ENCODE measurements at regions not wholly inside any gene's neighbourhood (a gene's known extent, or its start where the extent isn't known, plus 50 kb on each side); places are given as distances from the start of the nearest gene placed in this dataset.

DNA sequence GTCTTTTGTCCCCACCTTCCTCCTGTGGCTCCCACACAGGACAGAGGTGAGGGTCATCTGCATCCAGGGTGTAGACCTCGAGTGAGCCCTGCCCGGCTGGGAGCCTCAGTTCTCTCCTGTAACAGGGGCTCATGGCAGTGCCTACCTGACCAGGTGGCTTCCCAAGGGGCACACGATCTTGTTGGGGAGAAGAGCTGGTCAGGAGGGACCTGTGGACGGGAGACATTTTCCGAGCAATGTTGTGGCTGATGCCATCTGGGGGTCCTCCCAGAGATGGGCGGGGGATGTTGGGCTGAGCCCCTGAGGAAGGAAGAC is 51.9 kb downstream of the CEBPB start:
- Mint-ChIP-seq H3K36me3 (no peaks in the 10 kb centered on the region), H3K4me3 (no peak overlapping the region), H3K9me3 (no peaks in the 10 kb centered on the region), H3K27ac (no peak overlapping the region), H3K27me3 (peaks cover 51% of the 10 kb centered on the region), H3K4me1 (no peaks in the 10 kb centered on the region)
- ATAC-seq, result no peak

- Mint-ChIP-seq H3K4me3 (no peak overlapping the region), H3K27ac (no peak overlapping the region), H3K4me1 (no peaks in the 10 kb centered on the region), H3K9me3 (no peaks in the 10 kb centered on the region), H3K36me3 (no peaks in the 10 kb centered on the region), H3K27me3 (peaks cover 53% of the 10 kb centered on the region)
- no peak for ATAC-seq
Observed at GRCh38 chr20:50242863-50243609, 52.4 kb downstream of the CEBPB start.

DNA sequence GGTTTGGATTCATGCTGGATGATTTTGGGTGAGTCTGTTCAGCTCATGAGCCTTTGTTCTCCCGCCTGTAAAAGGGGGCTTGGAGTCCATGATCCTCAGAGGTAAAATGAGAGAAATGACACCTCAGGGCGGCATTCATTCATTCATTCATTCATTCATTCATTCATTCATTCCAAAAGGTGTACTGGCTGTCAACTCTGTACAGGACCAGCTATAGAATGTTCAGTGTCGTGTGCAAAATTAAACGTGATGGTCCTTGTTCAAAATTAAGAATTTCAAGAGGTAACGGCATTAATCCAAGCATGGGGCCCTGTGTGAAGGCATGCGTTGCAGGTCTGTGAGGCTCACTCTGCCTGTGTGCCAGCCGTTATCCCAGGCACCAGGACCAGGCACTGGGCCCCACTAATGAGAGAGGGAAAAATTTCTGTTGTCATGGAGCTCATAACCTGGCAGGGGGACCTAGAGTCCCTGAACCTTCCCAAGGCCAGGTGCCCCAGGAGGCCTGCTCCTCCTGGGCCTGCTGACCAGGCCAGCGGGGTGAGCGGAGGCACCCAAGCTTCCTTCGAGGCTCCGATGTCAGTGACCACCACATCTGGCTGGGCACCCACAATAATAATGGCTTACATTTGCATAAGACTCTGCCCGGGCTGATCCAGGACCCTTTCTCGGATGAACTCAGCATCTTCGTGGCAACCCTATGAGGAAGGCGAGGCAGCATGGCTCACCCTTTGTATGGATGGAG is 53.2 kb downstream of the CEBPB start:
- H3K9me3 Mint-ChIP-seq, result no peaks in the 10 kb centered on the region
- ATAC-seq, result no peak
- no peak overlapping the region for H3K27ac Mint-ChIP-seq
- no peaks in the 10 kb centered on the region for H3K4me1 Mint-ChIP-seq
- H3K36me3 Mint-ChIP-seq, result no peaks in the 10 kb centered on the region
- H3K27me3 Mint-ChIP-seq, result peaks cover 52% of the 10 kb centered on the region
- no peak overlapping the region for H3K4me3 Mint-ChIP-seq

DNA sequence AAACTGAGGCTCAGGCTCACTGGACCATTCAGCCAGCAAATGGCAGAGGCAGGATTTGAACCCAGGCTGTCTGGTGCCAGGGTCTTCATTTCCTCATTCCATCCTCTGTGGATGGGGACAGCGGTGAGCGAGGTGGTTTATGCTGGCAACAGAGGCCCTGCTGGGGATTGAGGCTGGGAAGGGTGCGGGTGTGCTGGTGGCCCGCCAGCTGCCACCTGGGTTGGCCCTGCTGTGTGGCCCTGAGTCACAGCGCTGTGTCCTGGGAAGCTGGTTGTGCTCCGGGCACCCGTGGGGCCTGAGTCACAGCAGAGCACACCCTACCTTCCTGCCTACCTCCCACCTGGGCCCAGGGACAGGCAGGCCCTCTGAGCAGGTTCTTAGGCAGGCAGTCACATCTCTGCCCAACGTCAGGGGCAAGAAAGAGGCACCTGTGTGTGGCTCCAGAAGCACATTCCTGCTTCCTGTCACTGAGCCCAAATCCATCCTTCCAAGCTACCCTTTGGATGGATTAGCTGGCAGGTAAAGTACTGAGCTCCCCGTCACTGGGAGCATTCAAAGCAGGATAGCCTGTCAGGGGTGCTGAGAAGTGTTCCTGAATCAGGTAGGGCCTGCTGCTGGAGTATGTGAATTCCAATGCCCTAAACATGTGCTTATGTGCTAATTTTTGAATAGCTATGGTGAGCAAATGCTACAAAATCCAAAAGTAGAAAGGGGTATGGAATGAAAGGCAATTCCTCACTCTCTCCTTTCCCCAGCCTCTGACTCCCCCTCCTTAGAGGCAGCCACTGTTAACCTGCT is 53.9 kb downstream of the CEBPB start:
- Mint-ChIP-seq H3K4me3 (no peak overlapping the region), H3K4me1 (no peaks in the 10 kb centered on the region), H3K27me3 (peaks cover 45% of the 10 kb centered on the region), H3K27ac (no peak overlapping the region), H3K9me3 (no peaks in the 10 kb centered on the region), H3K36me3 (no peaks in the 10 kb centered on the region)
- no peak for ATAC-seq

GRCh38 chr20:50245498-50246366 is 55.1 kb downstream of the CEBPB start:
- H3K4me1 Mint-ChIP-seq, result no peaks in the 10 kb centered on the region
- no peak for ATAC-seq
- no peaks in the 10 kb centered on the region for H3K36me3 Mint-ChIP-seq
- no peak overlapping the region for H3K27ac Mint-ChIP-seq
- H3K9me3 Mint-ChIP-seq, result no peaks in the 10 kb centered on the region
- no peak overlapping the region for H3K4me3 Mint-ChIP-seq
- peaks cover 38% of the 10 kb centered on the region for H3K27me3 Mint-ChIP-seq

DNA sequence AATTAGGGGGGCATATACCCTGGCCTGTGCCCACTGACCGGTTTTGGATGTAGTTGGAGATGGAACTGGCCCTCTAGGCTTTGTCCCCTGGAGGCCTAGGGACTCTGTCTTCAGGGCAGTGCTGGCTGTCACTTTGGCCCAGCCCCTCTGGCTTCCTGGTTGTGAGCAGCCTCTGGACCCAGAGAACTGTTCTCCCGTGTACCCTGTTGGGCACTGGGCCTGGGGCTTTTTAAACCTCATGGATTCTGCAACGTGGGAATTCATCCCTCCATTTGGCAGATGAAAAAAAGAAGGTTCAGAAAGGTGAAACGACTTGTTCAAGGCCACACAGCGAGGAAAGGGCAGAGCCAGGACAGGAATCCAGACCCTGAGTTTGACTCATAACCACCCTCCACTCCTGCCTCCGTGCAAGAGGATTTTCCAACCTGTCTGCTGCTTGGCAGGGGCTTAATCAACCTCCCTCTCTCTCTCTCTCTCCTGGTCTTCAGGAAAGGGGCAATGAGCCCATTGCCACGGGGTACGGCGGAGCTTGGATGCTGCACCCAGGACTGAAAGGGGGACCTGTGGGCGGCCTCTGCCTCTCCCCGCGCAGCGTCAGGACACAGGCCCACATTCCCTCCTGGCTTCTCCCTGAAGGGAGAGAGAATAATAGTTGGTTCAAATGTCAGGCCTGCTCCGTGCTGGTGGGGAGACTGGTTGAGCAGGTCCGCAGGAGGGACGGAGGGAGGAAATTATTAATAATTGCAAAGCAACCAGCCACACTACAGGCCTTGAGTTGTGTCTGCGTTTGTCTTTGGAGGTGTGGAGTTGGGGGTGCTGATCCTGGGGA is 56.0 kb downstream of the CEBPB start:
- H3K9me3 Mint-ChIP-seq, result no peaks in the 10 kb centered on the region
- H3K4me1 Mint-ChIP-seq, result no peaks in the 10 kb centered on the region
- H3K27ac Mint-ChIP-seq, result no peak overlapping the region
- ATAC-seq, result no peak
- H3K4me3 Mint-ChIP-seq, result no peak overlapping the region
- no peaks in the 10 kb centered on the region for H3K36me3 Mint-ChIP-seq
- peaks cover 43% of the 10 kb centered on the region for H3K27me3 Mint-ChIP-seq

GRCh38 chr20:50247196-50248094 is 56.8 kb downstream of the CEBPB start:
- Mint-ChIP-seq H3K9me3 (no peaks in the 10 kb centered on the region), H3K4me3 (no peak overlapping the region), H3K27me3 (peaks cover 43% of the 10 kb centered on the region), H3K36me3 (no peaks in the 10 kb centered on the region), H3K4me1 (no peaks in the 10 kb centered on the region), H3K27ac (no peak overlapping the region)
- no peak for ATAC-seq

- H3K36me3 Mint-ChIP-seq, result no peaks in the 10 kb centered on the region
- H3K4me1 Mint-ChIP-seq, result no peaks in the 10 kb centered on the region
- no peaks in the 10 kb centered on the region for H3K9me3 Mint-ChIP-seq
- H3K4me3 Mint-ChIP-seq, result no peak overlapping the region
- H3K27me3 Mint-ChIP-seq, result peaks cover 45% of the 10 kb centered on the region
- no peak overlapping the region for H3K27ac Mint-ChIP-seq
- peak; percentile 11 for ATAC-seq
Observed at GRCh38 chr20:50248104-50248641, 57.5 kb downstream of the CEBPB start.

DNA sequence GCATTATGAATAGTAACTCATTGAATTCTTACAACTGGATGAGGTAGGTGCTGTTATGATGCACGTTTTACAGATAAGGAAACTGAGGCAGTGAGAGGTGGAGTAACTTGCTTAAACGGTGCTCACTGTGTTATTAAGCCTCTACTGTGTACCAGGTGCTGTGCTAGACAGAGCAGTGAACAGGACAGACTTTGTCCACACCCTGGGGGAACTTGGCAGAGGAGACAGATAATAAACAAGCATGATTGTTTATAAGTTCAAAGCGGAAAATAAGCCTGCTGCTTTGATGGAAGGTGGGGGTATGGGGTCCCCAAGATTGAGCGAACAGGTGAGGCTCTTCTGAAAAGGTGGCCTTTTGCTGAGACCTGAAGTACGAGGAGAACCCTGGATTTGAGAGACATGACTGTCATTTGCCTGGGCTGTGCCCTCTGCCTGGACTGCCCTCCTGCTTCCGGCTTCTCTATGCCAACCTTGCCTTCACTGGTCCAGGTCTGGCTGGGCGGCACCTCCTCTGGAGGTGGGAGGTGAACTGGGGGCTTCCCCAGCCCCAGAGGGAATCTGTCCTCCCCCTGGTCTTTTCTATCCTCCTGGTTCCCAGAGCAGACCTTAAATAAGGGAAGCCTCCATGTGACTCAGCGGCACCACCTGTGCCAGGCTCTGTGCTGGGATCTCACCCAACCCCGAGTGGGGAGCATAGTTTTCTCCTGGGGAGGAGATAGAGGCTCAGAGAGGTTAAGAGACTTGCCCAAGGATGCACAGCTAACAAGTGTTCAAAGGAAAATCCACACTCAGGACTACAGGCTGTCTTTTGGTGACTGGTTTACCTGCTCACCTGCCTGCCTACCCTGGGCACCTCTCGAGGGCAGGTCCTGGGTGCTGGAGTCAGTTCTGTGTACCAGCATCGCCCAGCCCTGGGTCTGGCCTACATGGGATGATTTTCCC is 59.1 kb downstream of the CEBPB start:
- H3K4me1 Mint-ChIP-seq, result no peaks in the 10 kb centered on the region
- H3K36me3 Mint-ChIP-seq, result no peaks in the 10 kb centered on the region
- no peak overlapping the region for H3K27ac Mint-ChIP-seq
- ATAC-seq, result no peak
- H3K9me3 Mint-ChIP-seq, result no peaks in the 10 kb centered on the region
- no peak overlapping the region for H3K4me3 Mint-ChIP-seq
- H3K27me3 Mint-ChIP-seq, result peaks cover 47% of the 10 kb centered on the region

- Mint-ChIP-seq H3K27me3 (peaks cover 47% of the 10 kb centered on the region), H3K36me3 (no peaks in the 10 kb centered on the region)
Observed at GRCh38 chr20:50250679-50251382, 60.2 kb downstream of the CEBPB start.

DNA sequence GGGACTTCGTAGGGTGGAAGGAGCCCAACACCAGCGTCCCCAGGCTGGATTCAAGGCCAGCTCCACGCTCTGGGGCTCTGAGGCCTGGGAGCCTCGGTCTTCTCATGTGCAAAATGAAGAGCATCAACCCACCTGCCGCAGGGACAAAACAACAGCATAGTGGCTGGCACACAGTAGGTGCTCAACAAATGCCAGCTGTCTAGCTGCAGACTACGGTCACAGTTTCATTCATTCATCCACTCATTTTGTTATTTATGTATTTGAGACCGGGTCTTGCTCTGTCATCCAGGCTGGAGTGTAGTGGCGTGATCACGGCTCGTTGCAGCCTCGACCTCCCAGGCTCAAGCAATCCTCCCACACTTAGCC is 60.7 kb downstream of the CEBPB start:
- peaks cover 47% of the 10 kb centered on the region for H3K27me3 Mint-ChIP-seq
- H3K9me3 Mint-ChIP-seq, result no peaks in the 10 kb centered on the region
- H3K4me1 Mint-ChIP-seq, result no peaks in the 10 kb centered on the region
- H3K36me3 Mint-ChIP-seq, result no peaks in the 10 kb centered on the region
- no peak for ATAC-seq
- no peak overlapping the region for H3K4me3 Mint-ChIP-seq
- no peak overlapping the region for H3K27ac Mint-ChIP-seq

More at GRCh38 chr20:50250679-50251382, 60.2 kb downstream of the CEBPB start:
- Mint-ChIP-seq H3K27ac (no peak overlapping the region), H3K4me1 (no peaks in the 10 kb centered on the region), H3K9me3 (no peaks in the 10 kb centered on the region), H3K4me3 (no peak overlapping the region)
- no peak for ATAC-seq

GRCh38 chr20:50251992-50252511 is 61.4 kb downstream of the CEBPB start:
- H3K9me3 Mint-ChIP-seq, result no peaks in the 10 kb centered on the region
- H3K36me3 Mint-ChIP-seq, result no peaks in the 10 kb centered on the region
- ATAC-seq, result no peak
- H3K4me3 Mint-ChIP-seq, result no peak overlapping the region
- H3K27me3 Mint-ChIP-seq, result peaks cover 45% of the 10 kb centered on the region
- H3K4me1 Mint-ChIP-seq, result no peaks in the 10 kb centered on the region
- H3K27ac Mint-ChIP-seq, result no peak overlapping the region
